ENCODE measurements at regions not wholly inside any gene's neighbourhood (a gene's known extent, or its start where the extent isn't known, plus 50 kb on each side); places are given as distances from the start of the nearest gene placed in this dataset.

GRCh38 chr1:14345946-14346550, 252.4 kb upstream of the KAZN start:
- TF ChIP-seq CTCF (IDR thresholded peaks at IDR 0.05), result no peak
- no peak for TF ChIP-seq POLR2A (IDR thresholded peaks at IDR 0.05)
